Upper lobe of left lung (tissue), 6 donors: ENCODE measurements at regions not wholly inside any gene's neighbourhood (a gene's known extent, or its start where the extent isn't known, plus 50 kb on each side); places are given as distances from the start of the nearest gene placed in this dataset.
"Not testable (repeated sequence)": the region's sequence is repeated elsewhere in the genome, so short reads cannot be mapped to it uniquely, and the experiment has no call there.

Experiments
- ATAC-seq, 2 donors: fragments of 200-7000 bp; cut with Tn5 transposase; one replicate each; pipeline ENCODE4 v1.9.1; 2022; ENCODE audit warnings: mild to moderate bottlenecking in 2 of 2, moderate library complexity in 2 of 2; ENCODE audit not compliant: low FRiP score in 2 of 2
- DNase-seq, 2 donors: peaks; one replicate each; pipeline ENCODE4 v3.0.0-alpha.2; 2019 to 2020
- H3K27ac ChIP-seq, 4 donors: fragments of 200-600 bp; sonication (generic); one replicate each; pipeline ENCODE4 v1.5.1; 2016 to 2019
- H3K27me3 ChIP-seq, 4 donors: fragments of 200-600 bp; sonication (generic); one replicate each; pipeline ENCODE4 v1.5.1; 2017 to 2019
- H3K36me3 ChIP-seq, 4 donors: fragments of 200-600 bp; sonication (generic); one replicate each; pipeline ENCODE4 v1.5.1; 2016 to 2019
- H3K4me1 ChIP-seq, 4 donors: fragments of 200-600 bp; sonication (generic); one replicate each; pipeline ENCODE4 v1.5.1; 2018 to 2019
- H3K4me3 ChIP-seq, 4 donors: fragments of 200-600 bp; sonication (generic); one replicate each; pipeline ENCODE4 v1.5.1; 2017 to 2019; ENCODE audit warnings: mild to moderate bottlenecking in 2 of 4, moderate library complexity in 1 of 4
- H3K9me3 ChIP-seq, 4 donors: fragments of 200-600 bp; sonication (generic); one replicate each; pipeline ENCODE4 v1.5.1; 2018 to 2019
- EP300 ChIP-seq, 4 donors: sonication (generic); formaldehyde crosslinking; IDR thresholded peaks; one replicate each; pipeline ENCODE4 v1.5.1; 2017; ENCODE audit warnings: antibody characterized with exemption in 4 of 4, control low read depth in 2 of 4
- POLR2A ChIP-seq, 4 donors: fragments of 450-650 bp; IDR thresholded peaks; one replicate each; pipeline ENCODE4 v1.5.1; 2016 to 2017; ENCODE audit warnings: antibody characterized with exemption in 4 of 4, mild to moderate bottlenecking in 2 of 4
- POLR2AphosphoS5 ChIP-seq, 2 donors: sonication (generic); formaldehyde crosslinking; IDR thresholded peaks; one replicate each; pipeline ENCODE4 v1.5.1; 2017; ENCODE audit warnings: antibody characterized with exemption in 2 of 2
- WGBS, 2 donors: methylation state at CpG; one replicate each; pipeline ENCODE4 v1.1.5; 2017 to 2018; 5-methylcytosine and 5-hydroxymethylcytosine counted together
- TF ChIP-seq, protein P1 (sequence below), 6 experiments: fragments of 450-650 bp in 4 of 6; fragments of 200-600 bp in 2 of 6; sonication (generic) in 2 of 6; IDR thresholded peaks; one replicate each; pipeline ENCODE4 v1.5.1; 2016 to 2019; ENCODE audit warnings: antibody characterized with exemption in 6 of 6
- donor health status: DM: no; HTN: no; CAD: no; lungs with moderate emphysema.
- donor health status: DM: no; HTN: yes; CAD: no; lungs with severe emphysema.

DNA sequence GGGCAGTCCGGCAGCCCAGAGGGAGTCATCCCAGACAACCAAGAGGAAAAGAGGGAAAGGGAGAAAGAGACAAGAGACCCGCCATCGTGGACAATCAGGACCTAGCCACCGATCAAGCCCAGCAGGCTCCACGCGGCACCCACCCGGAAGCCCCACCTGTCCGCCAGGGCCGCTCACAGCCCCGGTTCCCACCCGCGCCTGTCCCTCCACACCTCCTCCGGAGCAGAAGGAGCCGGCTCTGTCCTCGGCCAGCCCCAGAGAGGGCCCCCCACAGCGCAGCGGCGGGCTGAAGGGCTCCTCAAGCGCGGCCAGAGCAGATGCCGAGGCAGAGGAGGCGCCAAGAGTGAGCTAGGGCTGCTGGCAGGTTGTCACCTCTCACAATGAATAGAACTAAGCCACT lies 784.7 kb upstream of the FBXO33 start:
- no peaks in the 10 kb centered on the region for H3K36me3 ChIP-seq
- WGBS, 2 donors: 94 to 95% methylated on average over 9 to 22 of the region's 22 CpGs
- ATAC-seq: peak in 1 of 2 donors; percentile 12

DNA sequence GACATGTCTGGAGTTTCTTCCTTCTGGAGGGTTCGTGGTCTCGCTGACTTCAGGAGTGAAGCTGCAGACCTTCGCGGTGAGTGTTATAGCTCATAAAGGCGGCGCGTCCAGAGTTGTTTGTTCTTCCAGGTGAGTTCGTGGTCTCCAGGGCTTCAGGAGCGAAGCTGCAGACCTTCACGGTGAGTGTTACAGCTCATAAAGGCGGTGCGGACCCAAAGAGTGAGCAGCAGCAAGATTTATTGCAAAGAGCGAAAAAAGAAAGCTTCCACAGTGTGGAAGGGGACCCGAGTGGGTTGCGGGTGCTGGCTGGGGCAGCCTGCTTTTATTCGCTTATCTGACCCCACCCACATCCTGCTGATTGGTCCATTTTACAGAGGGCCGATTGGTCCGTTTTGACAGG lies 784.2 kb upstream of the FBXO33 start:
- ATAC-seq, DNase-seq, H3K36me3 ChIP-seq, H3K9me3 ChIP-seq, H3K27ac ChIP-seq, H3K27me3 ChIP-seq, H3K4me3 ChIP-seq, H3K4me1 ChIP-seq: not testable (repeated sequence)
- 93% methylated on average over 18 of the region's 18 CpGs for WGBS, 2 donors

More for the DNA sequence above, 784.7 kb upstream of the FBXO33 start:
- TF ChIP-seq POLR2A (IDR thresholded peaks at IDR 0.05) (no peak), POLR2AphosphoS5 (IDR thresholded peaks at IDR 0.05) (no peak), EP300 (IDR thresholded peaks at IDR 0.05) (no peak)
- TF ChIP-seq, protein P1, sequence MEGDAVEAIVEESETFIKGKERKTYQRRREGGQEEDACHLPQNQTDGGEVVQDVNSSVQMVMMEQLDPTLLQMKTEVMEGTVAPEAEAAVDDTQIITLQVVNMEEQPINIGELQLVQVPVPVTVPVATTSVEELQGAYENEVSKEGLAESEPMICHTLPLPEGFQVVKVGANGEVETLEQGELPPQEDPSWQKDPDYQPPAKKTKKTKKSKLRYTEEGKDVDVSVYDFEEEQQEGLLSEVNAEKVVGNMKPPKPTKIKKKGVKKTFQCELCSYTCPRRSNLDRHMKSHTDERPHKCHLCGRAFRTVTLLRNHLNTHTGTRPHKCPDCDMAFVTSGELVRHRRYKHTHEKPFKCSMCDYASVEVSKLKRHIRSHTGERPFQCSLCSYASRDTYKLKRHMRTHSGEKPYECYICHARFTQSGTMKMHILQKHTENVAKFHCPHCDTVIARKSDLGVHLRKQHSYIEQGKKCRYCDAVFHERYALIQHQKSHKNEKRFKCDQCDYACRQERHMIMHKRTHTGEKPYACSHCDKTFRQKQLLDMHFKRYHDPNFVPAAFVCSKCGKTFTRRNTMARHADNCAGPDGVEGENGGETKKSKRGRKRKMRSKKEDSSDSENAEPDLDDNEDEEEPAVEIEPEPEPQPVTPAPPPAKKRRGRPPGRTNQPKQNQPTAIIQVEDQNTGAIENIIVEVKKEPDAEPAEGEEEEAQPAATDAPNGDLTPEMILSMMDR (IDR thresholded peaks at IDR 0.05): no peak
- DNase-seq: peak in 1 of 2 donors; percentile 73
- H3K4me1 ChIP-seq: no peaks in the 10 kb centered on the region
- peaks cover 0 to 3% (median 0%) of the 10 kb centered on the region in 4 donors for H3K9me3 ChIP-seq
- no peak overlapping the region for H3K4me3 ChIP-seq
- H3K27ac ChIP-seq: no peak overlapping the region
- H3K27me3 ChIP-seq: no peaks in the 10 kb centered on the region

GRCh38 chr14:40213701-40214100 lies 781.5 kb upstream of the FBXO33 start:
- TF ChIP-seq, protein P1 (IDR thresholded peaks at IDR 0.05): no peak
- TF ChIP-seq POLR2A (IDR thresholded peaks at IDR 0.05): no peak
- TF ChIP-seq POLR2AphosphoS5 (IDR thresholded peaks at IDR 0.05): no peak
- TF ChIP-seq EP300 (IDR thresholded peaks at IDR 0.05): no peak
- ATAC-seq: no peak
- H3K4me3 ChIP-seq: no peak overlapping the region
- no peak overlapping the region for H3K27ac ChIP-seq
- H3K9me3 ChIP-seq: peaks cover 0 to 3% (median 0%) of the 10 kb centered on the region in 4 donors
- no peaks in the 10 kb centered on the region for H3K27me3 ChIP-seq
- DNase-seq: no peak
- H3K4me1 ChIP-seq: no peaks in the 10 kb centered on the region
- H3K36me3 ChIP-seq: no peaks in the 10 kb centered on the region

DNA sequence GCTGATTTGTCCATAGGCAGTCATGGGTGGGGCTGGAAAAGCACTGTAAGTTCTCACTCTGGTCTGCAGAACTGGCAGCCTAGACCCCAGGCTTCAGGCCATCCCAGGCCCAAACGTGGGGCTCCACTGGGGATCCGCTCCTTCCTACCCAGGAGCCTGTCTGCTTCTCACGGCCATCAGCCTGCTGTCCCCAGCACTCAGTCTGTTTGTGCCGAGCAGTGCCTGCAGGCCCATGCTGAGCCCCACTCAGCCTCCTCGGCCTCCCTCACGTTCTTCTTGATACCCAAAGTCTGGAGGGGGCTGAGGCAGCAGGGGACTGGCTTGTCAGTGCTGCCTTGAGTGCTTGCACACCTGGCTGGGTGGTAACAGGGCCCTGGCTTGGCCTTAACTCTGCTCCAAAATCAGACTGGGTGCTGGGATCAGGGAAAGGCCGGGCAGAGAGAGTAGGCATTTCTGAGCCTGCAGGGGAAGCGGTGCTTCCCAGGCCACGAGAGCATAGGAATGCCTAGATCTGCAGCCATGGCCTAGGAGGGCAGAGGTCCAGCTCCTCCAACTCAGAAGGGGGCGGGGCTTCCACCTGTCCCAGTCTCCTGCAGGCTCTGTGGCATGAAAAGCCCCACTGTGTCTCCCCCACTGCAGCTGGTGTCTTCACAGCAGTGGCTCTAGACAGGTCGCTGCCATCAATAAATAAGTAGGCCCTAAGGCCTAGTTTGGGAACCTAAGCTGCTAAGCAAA lies 772.4 kb upstream of the FBXO33 start:
- peak; percentile 14 to 46 for ATAC-seq
- DNase-seq: peak in 1 of 2 donors; percentile 19

DNA sequence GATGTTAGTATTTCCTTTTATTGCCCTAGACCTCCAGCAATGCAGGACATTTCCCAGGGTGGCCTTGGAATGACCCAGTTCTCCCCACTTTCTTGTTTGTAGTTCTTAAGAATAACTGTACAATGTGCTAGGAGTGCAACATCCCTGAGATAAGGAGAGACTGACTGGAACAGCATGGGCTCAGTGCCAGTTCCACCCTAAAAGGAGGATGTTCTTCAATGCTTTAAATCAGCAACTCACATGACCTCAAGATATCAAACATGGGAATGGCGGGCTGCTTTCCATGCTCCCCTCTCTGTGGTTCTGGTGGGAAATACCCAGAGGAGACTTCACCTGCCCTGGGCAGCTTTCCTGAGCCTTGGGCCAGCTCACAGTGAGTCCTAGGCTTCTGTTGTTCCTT lies 766.9 kb upstream of the FBXO33 start:
- no peak overlapping the region for H3K4me3 ChIP-seq
- ATAC-seq (no peak), DNase-seq (no peak)
- peaks cover 0 to 7% (median 0%) of the 10 kb centered on the region in 4 donors for H3K9me3 ChIP-seq
- WGBS, 2 donors: 79 to 100% methylated on average over 1 of the region's 1 CpG
- no peaks in the 10 kb centered on the region for H3K27me3 ChIP-seq
- TF ChIP-seq POLR2A (IDR thresholded peaks at IDR 0.05) (no peak), EP300 (IDR thresholded peaks at IDR 0.05) (no peak), POLR2AphosphoS5 (IDR thresholded peaks at IDR 0.05) (no peak)
- TF ChIP-seq, protein P1 (IDR thresholded peaks at IDR 0.05): no peak
- H3K27ac ChIP-seq: no peak overlapping the region
- H3K36me3 ChIP-seq: no peaks in the 10 kb centered on the region
- no peaks in the 10 kb centered on the region for H3K4me1 ChIP-seq

More for the DNA sequence above, 772.4 kb upstream of the FBXO33 start:
- WGBS, 2 donors: 70 to 77% methylated on average over 10 to 11 of the region's 11 CpGs
- Histone ChIP-seq H3K4me3 (no peak overlapping the region), H3K9me3 (peaks cover 0 to 12% (median 0%) of the 10 kb centered on the region in 4 donors), H3K36me3 (no peaks in the 10 kb centered on the region), H3K27me3 (no peaks in the 10 kb centered on the region), H3K4me1 (no peaks in the 10 kb centered on the region), H3K27ac (no peak overlapping the region)
- TF ChIP-seq POLR2A (IDR thresholded peaks at IDR 0.05) (no peak), EP300 (IDR thresholded peaks at IDR 0.05) (no peak), POLR2AphosphoS5 (IDR thresholded peaks at IDR 0.05) (no peak)
- TF ChIP-seq, protein P1 (IDR thresholded peaks at IDR 0.05): no peak
